ENCODE measurements at regions not wholly inside any gene's neighbourhood (a gene's known extent, or its start where the extent isn't known, plus 50 kb on each side); places are given as distances from the start of the nearest gene placed in this dataset.

DNA sequence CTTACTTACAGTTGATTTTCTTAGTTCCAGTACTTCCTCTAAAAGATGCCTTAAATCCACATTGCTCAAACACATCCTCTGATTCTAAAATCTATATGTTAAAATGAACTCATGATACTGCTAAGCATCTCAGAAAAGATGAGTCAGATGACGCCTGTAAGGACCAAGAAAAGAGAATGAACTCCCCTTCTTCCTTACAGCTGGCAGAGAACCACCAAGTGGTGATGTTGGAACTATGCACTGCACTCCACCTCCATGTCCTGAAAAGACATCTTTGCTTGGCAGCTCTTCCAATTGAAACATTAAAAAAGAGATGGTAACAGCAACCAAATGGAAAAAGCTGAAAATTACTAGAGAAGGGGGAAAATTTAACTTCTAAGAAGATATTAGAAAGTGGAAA, 648.8 kb downstream of the PTPRC start:
- TF ChIP-seq POLR2AphosphoS5 (IDR thresholded peaks at IDR 0.05; ENCODE audit: borderline replicate concordance, low read depth, low read length) (no peak), EZH2 (IDR thresholded peaks at IDR 0.05) (no peak), FOXP2 (optimal IDR thresholded peaks at IDR 0.05; ENCODE audit: control extremely low read depth, extremely low read length, insufficient read depth) (no peak)

Measured in SK-N-MC (cell line).